ENCODE measurements at regions not wholly inside any gene's neighbourhood (a gene's known extent, or its start where the extent isn't known, plus 50 kb on each side); places are given as distances from the start of the nearest gene placed in this dataset.

- DNase-seq (ENCODE audit: low read depth) = no peak
- TF ChIP-seq, protein P1, sequence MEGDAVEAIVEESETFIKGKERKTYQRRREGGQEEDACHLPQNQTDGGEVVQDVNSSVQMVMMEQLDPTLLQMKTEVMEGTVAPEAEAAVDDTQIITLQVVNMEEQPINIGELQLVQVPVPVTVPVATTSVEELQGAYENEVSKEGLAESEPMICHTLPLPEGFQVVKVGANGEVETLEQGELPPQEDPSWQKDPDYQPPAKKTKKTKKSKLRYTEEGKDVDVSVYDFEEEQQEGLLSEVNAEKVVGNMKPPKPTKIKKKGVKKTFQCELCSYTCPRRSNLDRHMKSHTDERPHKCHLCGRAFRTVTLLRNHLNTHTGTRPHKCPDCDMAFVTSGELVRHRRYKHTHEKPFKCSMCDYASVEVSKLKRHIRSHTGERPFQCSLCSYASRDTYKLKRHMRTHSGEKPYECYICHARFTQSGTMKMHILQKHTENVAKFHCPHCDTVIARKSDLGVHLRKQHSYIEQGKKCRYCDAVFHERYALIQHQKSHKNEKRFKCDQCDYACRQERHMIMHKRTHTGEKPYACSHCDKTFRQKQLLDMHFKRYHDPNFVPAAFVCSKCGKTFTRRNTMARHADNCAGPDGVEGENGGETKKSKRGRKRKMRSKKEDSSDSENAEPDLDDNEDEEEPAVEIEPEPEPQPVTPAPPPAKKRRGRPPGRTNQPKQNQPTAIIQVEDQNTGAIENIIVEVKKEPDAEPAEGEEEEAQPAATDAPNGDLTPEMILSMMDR (IDR thresholded peaks at IDR 0.05; ENCODE audit: insufficient read depth, low read depth, low read length, missing control alignments) = no peak
- H3K4me3 ChIP-seq (ENCODE audit: low read depth, low read length) = no peak overlapping the region
These were observed 55.2 kb upstream of the MID1IP1 start for GRCh38 chrX:38746102-38746501.

DNA sequence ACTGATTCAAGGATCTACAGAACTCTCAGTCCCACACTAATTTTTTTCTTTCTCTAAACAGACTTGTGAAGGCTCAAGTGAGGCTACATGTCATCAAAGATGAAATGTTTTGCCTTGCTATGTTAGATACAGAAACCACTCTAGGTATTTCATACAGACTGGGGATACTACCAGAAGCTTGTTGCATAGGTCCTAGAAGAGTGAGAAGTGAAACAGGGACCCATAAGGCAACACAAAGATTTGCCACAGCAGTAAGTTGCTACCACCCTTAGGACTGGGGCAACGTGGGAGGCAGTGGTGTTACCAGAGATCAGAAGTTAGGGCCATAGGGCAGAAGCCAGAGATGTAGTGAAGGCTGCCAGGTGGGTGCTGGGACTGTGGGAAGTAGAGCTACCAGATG, 50.7 kb upstream of the MID1IP1 start:
- TF ChIP-seq, protein P1 (IDR thresholded peaks at IDR 0.05; ENCODE audit: insufficient read depth, low read depth, low read length, missing control alignments) = no peak
- DNase-seq (ENCODE audit: low read depth) = peak; percentile 22
- no peak overlapping the region for H3K4me3 ChIP-seq (ENCODE audit: low read depth, low read length)

Measured in GM12865 (cell line).